ENCODE measurements at regions not wholly inside any gene's neighbourhood (a gene's known extent, or its start where the extent isn't known, plus 50 kb on each side); places are given as distances from the start of the nearest gene placed in this dataset.

GRCh38 chr6:30806581-30807183, 62.3 kb upstream of the IER3 start:
- DNase-seq (ENCODE audit: low read depth): no peak

- no peak for DNase-seq (ENCODE audit: low read depth)
Measured at GRCh38 chr6:30804333-30804732, 60.0 kb upstream of the IER3 start.

GRCh38 chr6:30802731-30803130, 58.4 kb upstream of the IER3 start:
- no peak for DNase-seq (ENCODE audit: low read depth)

GRCh38 chr6:30801950-30802349, 57.6 kb upstream of the IER3 start:
- DNase-seq (ENCODE audit: low read depth): no peak

- DNase-seq (ENCODE audit: low read depth): no peak
Measured at GRCh38 chr6:30800871-30801270, 56.5 kb upstream of the IER3 start.

GRCh38 chr6:30799210-30799609, 54.9 kb upstream of the IER3 start:
- DNase-seq (ENCODE audit: low read depth): no peak

- no peak for DNase-seq (ENCODE audit: low read depth)
Measured at GRCh38 chr6:30798494-30798893, 54.1 kb upstream of the IER3 start.

- DNase-seq (ENCODE audit: low read depth): no peak
Measured at GRCh38 chr6:30795549-30796293, 51.4 kb upstream of the IER3 start.

Data from activated T-helper 1 cell treated with Interleukin-2 at 50 U/mL for 16 hours (primary cell).